ENCODE measurements at regions not wholly inside any gene's neighbourhood (a gene's known extent, or its start where the extent isn't known, plus 50 kb on each side); places are given as distances from the start of the nearest gene placed in this dataset.

DNA sequence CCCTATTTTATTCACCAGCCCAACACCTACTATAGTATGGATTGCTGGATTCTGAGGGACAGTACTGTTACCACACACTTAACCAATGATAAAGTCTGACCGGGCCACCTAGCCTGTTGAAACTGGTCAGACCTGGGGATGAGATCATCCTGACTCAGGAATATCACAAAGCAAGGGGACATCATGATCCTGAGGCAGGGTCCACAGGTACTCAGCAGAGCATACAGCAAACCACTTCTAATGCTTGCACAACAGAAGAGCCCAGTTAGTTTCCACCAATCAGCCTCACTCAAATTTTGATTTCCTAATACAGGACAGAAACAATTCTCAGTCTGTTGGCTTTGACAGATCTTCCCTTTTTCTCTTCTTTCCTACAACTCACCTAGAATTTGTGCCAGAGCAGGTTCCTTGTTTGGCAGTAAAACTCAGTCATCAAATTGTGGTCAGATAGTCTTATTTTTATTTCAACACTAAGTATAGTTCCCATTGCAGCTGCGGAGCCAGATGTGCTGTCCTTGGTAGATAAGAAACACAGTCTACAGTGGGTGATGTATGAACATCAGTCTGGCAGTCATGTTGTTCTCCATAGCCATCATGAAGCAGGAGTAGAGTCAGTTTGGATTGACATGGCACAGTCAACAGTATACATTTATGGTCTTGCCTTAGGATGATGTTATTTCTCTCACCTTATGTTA is 90.1 kb upstream of the PRR23C start:
- Histone ChIP-seq H3K9me2 (ENCODE audit: insufficient read depth, low read length) (no peaks in the 10 kb centered on the region), H3K36me3 (ENCODE audit: insufficient read depth, low read length) (no peaks in the 10 kb centered on the region), H3K79me2 (ENCODE audit: insufficient read depth, low read depth, low read length) (no peaks in the 10 kb centered on the region), H3K4me2 (ENCODE audit: low read length) (no peak overlapping the region), H3K4me1 (ENCODE audit: insufficient read depth, low read length, poor library complexity, severe bottlenecking) (no peaks in the 10 kb centered on the region), H3K4me3 (ENCODE audit: low read depth, low read length, poor library complexity, severe bottlenecking) (no peak overlapping the region), H3K27ac (ENCODE audit: low read depth, low read length, poor library complexity, severe bottlenecking) (no peak overlapping the region), H4K20me1 (ENCODE audit: insufficient read depth, low read length) (no peaks in the 10 kb centered on the region), H2AFZ (ENCODE audit: low read length) (no peak overlapping the region), H3K9me3 (ENCODE audit: low read length) (no peaks in the 10 kb centered on the region)
- no TSS peak for BruUV-seq (replicated peaks)
- DNase-seq (ENCODE audit: low spot score), result no peak
- TF ChIP-seq EZH2phosphoT487 (IDR thresholded peaks at IDR 0.05; ENCODE audit: borderline replicate concordance, low read depth, low read length) (no peak), CTCF (conservative IDR thresholded peaks at IDR 0.05; ENCODE audit: low read length) (no peak)
- CTCF ChIA-PET (ENCODE audit: unreplicated experiment), result no interaction called here
- POLR2A ChIA-PET, result no interaction called here
- intact Hi-C loops (cut with micrococcal nuclease; ENCODE audit: unreplicated experiment), result no loop called here

- CTCF ChIA-PET (ENCODE audit: unreplicated experiment), result interaction anchor here (0.6 kb wide), 1 partner anchor 237 kb away, joined by 4 read pairs; no protein-coding TSS in a partner anchor
- Histone ChIP-seq H3K9me3 (ENCODE audit: low read length) (no peaks in the 10 kb centered on the region), H3K4me1 (ENCODE audit: insufficient read depth, low read length, poor library complexity, severe bottlenecking) (no peaks in the 10 kb centered on the region), H3K4me3 (ENCODE audit: low read depth, low read length, poor library complexity, severe bottlenecking) (no peak overlapping the region), H3K27ac (ENCODE audit: low read depth, low read length, poor library complexity, severe bottlenecking) (no peak overlapping the region), H4K20me1 (ENCODE audit: insufficient read depth, low read length) (no peaks in the 10 kb centered on the region), H2AFZ (ENCODE audit: low read length) (no peak overlapping the region), H3K79me2 (ENCODE audit: insufficient read depth, low read depth, low read length) (no peaks in the 10 kb centered on the region), H3K9me2 (ENCODE audit: insufficient read depth, low read length) (no peaks in the 10 kb centered on the region), H3K36me3 (ENCODE audit: insufficient read depth, low read length) (no peaks in the 10 kb centered on the region), H3K4me2 (ENCODE audit: low read length) (no peak overlapping the region)
- BruUV-seq (replicated peaks), result no TSS peak
- no peak for DNase-seq (ENCODE audit: low spot score)
- intact Hi-C loops (cut with micrococcal nuclease; ENCODE audit: unreplicated experiment), result no loop called here
- TF ChIP-seq EZH2phosphoT487 (IDR thresholded peaks at IDR 0.05; ENCODE audit: borderline replicate concordance, low read depth, low read length) (no peak), CTCF (conservative IDR thresholded peaks at IDR 0.05; ENCODE audit: low read length) (no peak)
- POLR2A ChIA-PET, result no interaction called here
These were observed 91.0 kb upstream of the PRR23C start for GRCh38 chr3:139135657-139136056.

DNA sequence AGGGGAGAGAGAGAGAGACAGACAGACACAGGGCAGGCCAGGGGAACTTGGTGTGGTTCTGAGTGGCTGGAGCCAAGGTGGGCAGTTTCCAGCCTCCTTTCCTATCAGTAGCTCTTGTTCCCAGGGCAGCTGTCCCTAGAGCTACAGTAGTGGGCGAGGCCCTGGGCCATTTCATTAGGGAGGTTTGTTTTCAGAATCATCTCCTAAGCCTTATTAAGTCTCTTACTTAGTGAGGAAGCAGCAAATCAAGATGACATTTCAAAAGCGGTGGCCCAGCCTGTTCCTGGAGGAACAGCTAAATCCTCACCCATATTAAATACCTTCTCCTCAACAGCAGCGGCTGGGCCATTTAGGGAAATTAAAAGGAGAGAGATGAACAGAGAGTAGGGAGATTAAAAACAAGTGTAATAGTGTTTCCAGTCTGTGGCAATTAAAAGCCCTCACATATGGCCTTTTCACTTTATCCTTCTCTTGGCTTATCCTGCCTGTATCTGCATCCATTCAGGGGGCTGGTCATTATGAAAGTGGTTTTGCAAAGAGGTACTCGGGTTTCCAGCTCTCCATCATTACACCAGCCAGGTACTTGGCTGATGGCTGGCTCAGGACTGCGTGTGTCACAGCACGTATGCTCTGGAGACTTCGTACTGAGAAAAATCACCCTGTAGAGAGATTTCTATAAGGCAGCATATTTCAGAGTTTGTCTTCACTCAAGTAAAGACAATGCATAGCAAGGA is 91.9 kb upstream of the PRR23C start:
- intact Hi-C loops (cut with micrococcal nuclease; ENCODE audit: unreplicated experiment), result no loop called here
- Histone ChIP-seq H3K9me3 (ENCODE audit: low read length) (no peaks in the 10 kb centered on the region), H3K4me1 (ENCODE audit: insufficient read depth, low read length, poor library complexity, severe bottlenecking) (no peaks in the 10 kb centered on the region), H3K36me3 (ENCODE audit: insufficient read depth, low read length) (no peaks in the 10 kb centered on the region), H2AFZ (ENCODE audit: low read length) (no peak overlapping the region), H3K4me3 (ENCODE audit: low read depth, low read length, poor library complexity, severe bottlenecking) (no peak overlapping the region), H3K27ac (ENCODE audit: low read depth, low read length, poor library complexity, severe bottlenecking) (no peak overlapping the region), H3K9me2 (ENCODE audit: insufficient read depth, low read length) (no peaks in the 10 kb centered on the region), H3K79me2 (ENCODE audit: insufficient read depth, low read depth, low read length) (no peaks in the 10 kb centered on the region), H3K4me2 (ENCODE audit: low read length) (no peak overlapping the region), H4K20me1 (ENCODE audit: insufficient read depth, low read length) (no peaks in the 10 kb centered on the region)
- ChIA-PET CTCF (ENCODE audit: unreplicated experiment) (interaction anchor here (0.6 kb wide), 1 partner anchor 238 kb away, joined by 4 read pairs; no protein-coding TSS in a partner anchor), POLR2A (no interaction called here)
- no peak for DNase-seq (ENCODE audit: low spot score)
- TF ChIP-seq CTCF (conservative IDR thresholded peaks at IDR 0.05; ENCODE audit: low read length) (no peak), EZH2phosphoT487 (IDR thresholded peaks at IDR 0.05; ENCODE audit: borderline replicate concordance, low read depth, low read length) (no peak)
- no TSS peak for BruUV-seq (replicated peaks)
